Gastroesophageal sphincter (tissue), 3 donors: ENCODE measurements at regions not wholly inside any gene's neighbourhood (a gene's known extent, or its start where the extent isn't known, plus 50 kb on each side); places are given as distances from the start of the nearest gene placed in this dataset.

Experiments used
- CTCF ChIP-seq, 4 experiments: fragments of 200-600 bp in 2 of 4; fragments of 450-650 bp in 2 of 4; sonication (generic) in 1 of 4; IDR thresholded peaks; one replicate each; pipeline ENCODE4 v1.5.1; 2017 to 2019; ENCODE audit warnings: antibody characterized with exemption in 4 of 4, mild to moderate bottlenecking in 2 of 4, moderate library complexity in 2 of 4
- EP300 ChIP-seq: sonication (generic); formaldehyde crosslinking; IDR thresholded peaks from one replicate; pipeline ENCODE4 v1.6.1; 2017; ENCODE audit warnings: antibody characterized with exemption, mild to moderate bottlenecking
- POLR2AphosphoS5 ChIP-seq: sonication (generic); formaldehyde crosslinking; IDR thresholded peaks from one replicate; pipeline ENCODE4 v1.6.1; 2017; ENCODE audit warnings: antibody characterized with exemption

GRCh38 chr6:14950103-14950969 is 295.5 kb upstream of the JARID2 start:
- TF ChIP-seq CTCF (IDR thresholded peaks at IDR 0.05) (no peak), POLR2AphosphoS5 (no peak), EP300 (no peak)
